PFSK-1 (cell line): ENCODE measurements at regions not wholly inside any gene's neighbourhood (a gene's known extent, or its start where the extent isn't known, plus 50 kb on each side); places are given as distances from the start of the nearest gene placed in this dataset.

Source experiments
- POLR2AphosphoS5 ChIP-seq: IDR thresholded peaks from 2 replicates; pipeline ENCODE4 v1.6.1; 2012; ENCODE audit warnings: low read depth, mild to moderate bottlenecking, control low read depth, low read length, moderate library complexity
- SIN3A ChIP-seq: IDR thresholded peaks from 2 replicates; pipeline ENCODE4 v1.6.1; 2012; ENCODE audit warnings: mild to moderate bottlenecking, low read length, moderate library complexity, borderline replicate concordance; ENCODE audit not compliant: insufficient read depth

GRCh38 chr3:25009665-25010064 lies 418.4 kb upstream of the RARB start:
- no peak for TF ChIP-seq POLR2AphosphoS5
- TF ChIP-seq SIN3A, result no peak
